H1 (cell line): ENCODE measurements at regions not wholly inside any gene's neighbourhood (a gene's known extent, or its start where the extent isn't known, plus 50 kb on each side); places are given as distances from the start of the nearest gene placed in this dataset.

Experiments
- CTCF ChIA-PET: fragments of 300-600 bp; sonication (Branson Sonifier 250); formaldehyde crosslinking; loops from one replicate; lab custom pipeline; 2021; ENCODE audit not compliant: partially characterized antibody; lab: Charles Lee
- POLR2A ChIA-PET: fragments of 300-600 bp; sonication (Branson Sonifier 250); formaldehyde crosslinking; loops from one replicate; lab custom pipeline; 2021; ENCODE audit warnings: inconsistent platforms; ENCODE audit not compliant: partially characterized antibody; lab: Charles Lee
- DNase-seq, 2 experiments: peaks; one replicate each; pipeline versions ENCODE4 v3.0.0 to v3.0.0-alpha.2; 2010 to 2022; ENCODE audit warnings: low spot score in 2 of 2, low read depth in 1 of 2, mixed read lengths in 1 of 2
- FAIRE-seq: peaks from 2 replicates; lab custom pipeline; 2011; peaks lifted over from hg19 to GRCh38; lab: Jason Lieb, UNC
- H2AFZ ChIP-seq: 2 replicates; pipeline ENCODE4 v1.8.1; 2012; ENCODE audit warnings: low read length, inconsistent platforms
- H2AK5ac ChIP-seq: 2 replicates; pipeline ENCODE4 v1.6.1; 2013; ENCODE audit warnings: low read depth, low read length
- H2BK120ac ChIP-seq: replicated peaks from 2 replicates; pipeline ENCODE3; 2013; ENCODE audit warnings: low read depth, low read length, inconsistent platforms
- H2BK12ac ChIP-seq: 2 replicates; pipeline ENCODE4 v1.6.1; 2013; ENCODE audit warnings: low read depth, low read length
- H2BK15ac ChIP-seq: 2 replicates; pipeline ENCODE4 v1.6.1; 2013; ENCODE audit warnings: low read length
- H2BK20ac ChIP-seq: 2 replicates; pipeline ENCODE4 v1.6.1; 2013; ENCODE audit warnings: low read length
- H2BK5ac ChIP-seq: 2 replicates; pipeline ENCODE4 v1.6.1; 2013; ENCODE audit warnings: low read depth, low read length
- H3K14ac ChIP-seq: 2 replicates; pipeline ENCODE4 v1.6.1; 2013; ENCODE audit warnings: inconsistent platforms; ENCODE audit not compliant: insufficient read length
- H3K18ac ChIP-seq: 2 replicates; pipeline ENCODE4 v1.6.1; 2013; ENCODE audit warnings: low read length; ENCODE audit errors: extremely low read depth
- H3K23ac ChIP-seq: 2 replicates; pipeline ENCODE4 v1.6.1; 2013; ENCODE audit warnings: inconsistent platforms; ENCODE audit not compliant: insufficient read length
- H3K23me2 ChIP-seq: 2 replicates; pipeline ENCODE4 v1.6.1; 2013; ENCODE audit warnings: low read depth, low read length
- H3K27ac ChIP-seq: 2 replicates; pipeline ENCODE4 v1.6.1; 2011; ENCODE audit warnings: low read depth, low read length, inconsistent platforms
- H3K27me3 ChIP-seq, 4 experiments: replicated peaks in 1 of 4; 1 replicate in 1 of 4; 2 replicates in 3 of 4; pipeline versions ENCODE4 v1.6.1 to v1.8.1; 2011 to 2013; ENCODE audit warnings: low read length in 3 of 4, mild to moderate bottlenecking in 3 of 4, inconsistent platforms in 2 of 4, mixed read lengths in 2 of 4, moderate library complexity in 1 of 4; ENCODE audit not compliant: control insufficient read depth in 3 of 4, insufficient read depth in 3 of 4; ENCODE audit errors: extremely low read depth in 1 of 4
- H3K36me3 ChIP-seq, 4 experiments: 2 replicates each; pipeline versions ENCODE4 v1.6.1 to v1.8.1; 2011 to 2013; ENCODE audit warnings: mild to moderate bottlenecking in 4 of 4, low read length in 3 of 4, moderate library complexity in 2 of 4, control low read depth in 1 of 4, inconsistent platforms in 1 of 4; ENCODE audit not compliant: insufficient read depth in 4 of 4, control insufficient read depth in 2 of 4
- H3K4ac ChIP-seq: replicated peaks from 2 replicates; pipeline ENCODE3; 2013; ENCODE audit warnings: low read length, low read depth, mixed read lengths, inconsistent platforms; ENCODE audit not compliant: insufficient read length
- H3K4me1 ChIP-seq, 4 experiments: replicated peaks in 1 of 4; 1 replicate in 1 of 4; 2 replicates in 3 of 4; pipeline versions ENCODE4 v1.6.1 to v1.8.1; 2011 to 2013; ENCODE audit warnings: low read length in 3 of 4, inconsistent platforms in 2 of 4, mixed read lengths in 1 of 4; ENCODE audit not compliant: insufficient read depth in 4 of 4, control insufficient read depth in 3 of 4
- H3K4me2 ChIP-seq, 2 experiments: 2 replicates each; pipeline versions ENCODE4 v1.6.1 to v1.8.1; 2011 to 2013; ENCODE audit warnings: low read depth in 2 of 2, low read length in 2 of 2, control low read depth in 1 of 2, inconsistent platforms in 1 of 2, mild to moderate bottlenecking in 1 of 2; ENCODE audit not compliant: insufficient read depth in 1 of 2
- H3K4me3 ChIP-seq, 4 experiments: fragments of 200-600, 300-600 bp in 1 of 4; sonication (generic), shearing (Covaris generic), sonication (Bioruptor Twin) in 1 of 4; 2 replicates each; pipeline versions ENCODE4 v1.5.1 to v1.8.1; 2011 to 2016; ENCODE audit warnings: low read length in 4 of 4, low read depth in 3 of 4, control low read depth in 2 of 4, inconsistent platforms in 2 of 4, mild to moderate bottlenecking in 2 of 4, mixed read lengths in 1 of 4, moderate library complexity in 1 of 4; ENCODE audit not compliant: insufficient read depth in 2 of 4; ENCODE audit errors: extremely low read depth in 1 of 4
- H3K56ac ChIP-seq: replicated peaks from 2 replicates; pipeline ENCODE3; 2013; ENCODE audit warnings: low read depth, mild to moderate bottlenecking, mixed read lengths, low read length, inconsistent platforms; ENCODE audit not compliant: insufficient read length
- H3K79me1 ChIP-seq: 2 replicates; pipeline ENCODE4 v1.6.1; 2013; ENCODE audit warnings: low read depth, low read length, control low read depth
- H3K79me2 ChIP-seq, 2 experiments: 2 replicates each; pipeline versions ENCODE4 v1.6.1 to v1.8.1; 2012 to 2013; ENCODE audit warnings: low read length in 2 of 2, mild to moderate bottlenecking in 2 of 2, inconsistent platforms in 1 of 2; ENCODE audit not compliant: insufficient read depth in 2 of 2, control insufficient read depth in 1 of 2
- H3K9ac ChIP-seq, 4 experiments: replicated peaks in 1 of 4; 1 replicate in 1 of 4; 2 replicates in 3 of 4; pipeline versions ENCODE4 v1.6.1 to v1.8.1; 2011 to 2013; ENCODE audit warnings: low read depth in 3 of 4, low read length in 3 of 4, control low read depth in 2 of 4, mild to moderate bottlenecking in 2 of 4, moderate library complexity in 2 of 4, inconsistent platforms in 1 of 4; ENCODE audit errors: extremely low read depth in 1 of 4
- H3K9me3 ChIP-seq, 2 experiments: 2 replicates each; pipeline versions ENCODE4 v1.6.1 to v1.8.1; 2012 to 2013; ENCODE audit warnings: mild to moderate bottlenecking in 2 of 2, moderate library complexity in 2 of 2, control low read depth in 1 of 2, inconsistent platforms in 1 of 2, low read depth in 1 of 2, low read length in 1 of 2, mixed read lengths in 1 of 2; ENCODE audit not compliant: insufficient read depth in 2 of 2
- H4K20me1 ChIP-seq, 2 experiments: replicated peaks in 1 of 2; 2 replicates each; pipeline versions ENCODE3 to v1.8.1; 2011 to 2013; ENCODE audit warnings: inconsistent platforms in 2 of 2, low read length in 2 of 2, mild to moderate bottlenecking in 1 of 2; ENCODE audit not compliant: insufficient read depth in 2 of 2, control insufficient read depth in 1 of 2
- H4K5ac ChIP-seq: 2 replicates; pipeline ENCODE4 v1.6.1; 2013; ENCODE audit warnings: low read length, low read depth, mixed read lengths, inconsistent platforms; ENCODE audit not compliant: insufficient read length
- H4K8ac ChIP-seq: 2 replicates; pipeline ENCODE4 v1.8.0; 2013; ENCODE audit warnings: mild to moderate bottlenecking, moderate library complexity, low read length, inconsistent platforms; ENCODE audit not compliant: insufficient read depth; ENCODE audit errors: extremely low read depth
- H4K91ac ChIP-seq: replicated peaks from 2 replicates; pipeline ENCODE3; 2013; ENCODE audit warnings: low read length, mixed read lengths, inconsistent platforms; ENCODE audit not compliant: insufficient read length
- BACH1 ChIP-seq: IDR thresholded peaks from 2 replicates; pipeline ENCODE4 v1.6.1; 2012; ENCODE audit warnings: low read length, improper control_type of control experiment
- CEBPB ChIP-seq: IDR thresholded peaks from 2 replicates; pipeline ENCODE4 v1.6.1; 2012; ENCODE audit warnings: low read depth, low read length
- CHD1 ChIP-seq: IDR thresholded peaks from 2 replicates; pipeline ENCODE4 v1.6.1; 2012; ENCODE audit warnings: low read depth, low read length, improper control_type of control experiment
- EP300 ChIP-seq, 2 experiments: IDR thresholded peaks; 1 replicate in 1 of 2; 2 replicates in 1 of 2; pipeline ENCODE4 v1.6.1; 2011 to 2012; ENCODE audit warnings: low read depth in 2 of 2, low read length in 2 of 2, mild to moderate bottlenecking in 2 of 2, borderline replicate concordance in 1 of 2, inconsistent platforms in 1 of 2, moderate library complexity in 1 of 2
- HDAC2 ChIP-seq, 2 experiments: fragments of 300-600 bp in 1 of 2; sonication (generic) in 1 of 2; IDR thresholded peaks; 2 replicates each; pipeline ENCODE4 v1.6.1; 2011 to 2012; ENCODE audit warnings: low read depth in 2 of 2, low read length in 2 of 2, mild to moderate bottlenecking in 2 of 2, moderate library complexity in 2 of 2, borderline replicate concordance in 1 of 2, inconsistent platforms in 1 of 2
- JUN ChIP-seq: IDR thresholded peaks from 2 replicates; pipeline ENCODE4 v1.6.1; 2011; ENCODE audit warnings: low read depth, mild to moderate bottlenecking, improper control_type of control experiment, low read length
- JUND ChIP-seq: IDR thresholded peaks from 2 replicates; pipeline ENCODE4 v1.6.1; 2011; ENCODE audit warnings: mild to moderate bottlenecking, improper control_type of control experiment, low read length
- KDM1A ChIP-seq: fragments of 200-600, 300-600 bp; sonication (generic); IDR thresholded peaks from 2 replicates; pipeline ENCODE4 v1.7.1; 2016; ENCODE audit warnings: mild to moderate bottlenecking, low read length, borderline replicate concordance
- MAFK ChIP-seq: IDR thresholded peaks from 2 replicates; pipeline ENCODE4 v1.6.1; 2012; ENCODE audit warnings: low read depth, mild to moderate bottlenecking, improper control_type of control experiment, low read length
- WGBS, 2 experiments: shearing (Covaris generic) in 1 of 2; methylation state at CpG; one replicate each; pipeline versions ENCODE4 v1.1.6 to v1.1.7; 2013 to 2015; ENCODE audit warnings: low lambda C conversion rate in 2 of 2, mixed read lengths in 2 of 2, inconsistent platforms in 1 of 2, low coverage in 1 of 2, missing lambda C conversion rate in 1 of 2; ENCODE audit not compliant: insufficient replicate concordance in 2 of 2, insufficient coverage in 1 of 2, insufficient read length in 1 of 2; ENCODE audit errors: extremely low coverage in 1 of 2, missing lambda C conversion rate in 1 of 2; 5-methylcytosine and 5-hydroxymethylcytosine counted together
- TF ChIP-seq, protein P1 (sequence below): IDR thresholded peaks from 2 replicates; pipeline ENCODE4 v1.6.1; 2012; ENCODE audit warnings: inconsistent platforms
- TF ChIP-seq, protein P2 (sequence below): IDR thresholded peaks from 2 replicates; pipeline ENCODE4 v1.6.1; 2012; ENCODE audit warnings: inconsistent platforms

DNA sequence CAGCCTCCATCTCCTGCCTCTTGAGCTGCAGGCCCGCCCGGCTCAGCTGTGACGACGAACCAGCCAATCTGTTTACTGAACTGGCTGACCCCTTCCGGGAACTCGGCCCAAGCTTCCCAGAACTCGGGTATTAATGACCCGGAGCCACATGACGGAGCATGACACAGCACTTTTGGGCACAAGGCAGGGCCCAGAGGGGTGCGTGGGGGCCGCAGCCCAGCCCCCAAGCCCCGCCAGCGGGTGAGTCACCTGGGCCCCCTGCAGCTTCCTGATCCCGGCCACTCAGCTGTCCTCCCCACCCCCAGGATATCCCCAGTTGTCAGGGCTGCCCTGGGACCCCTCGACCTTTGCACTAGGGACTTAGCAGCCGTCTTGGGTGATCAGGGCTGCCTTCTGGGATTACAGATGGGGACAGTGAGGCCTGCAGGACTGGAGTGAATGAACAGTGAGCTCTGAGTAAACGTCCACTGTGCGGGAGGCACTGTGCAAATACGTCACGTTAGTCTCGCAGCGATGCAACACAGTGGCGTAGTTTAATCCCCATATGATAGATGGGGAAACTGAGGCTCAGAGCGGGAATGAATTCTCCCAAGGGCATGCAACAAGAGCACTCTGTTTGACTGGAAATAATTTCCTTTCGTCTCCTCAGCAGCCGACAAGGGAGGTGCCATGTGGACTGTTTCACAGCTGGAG, 102.1 kb downstream of the CEBPB start:
- Histone ChIP-seq H2AK5ac (no peak overlapping the region; the same call in 1 of the 2 replicates), H2BK12ac (peak overlapping the region; percentile 55; the same call in 1 of the 2 replicates), H3K4ac (peak overlapping the region; percentile 71), H3K4me2 (no peak overlapping the region), H3K79me1 (no peaks in the 10 kb centered on the region), H2BK15ac (peak overlapping the region; percentile 14; the same call in 1 of the 2 replicates), H3K23ac (no peak overlapping the region), H3K36me3 (no peaks in the 10 kb centered on the region), H2BK20ac (peak overlapping the region; percentile 68; the same call in 1 of the 2 replicates), H3K56ac (no peak overlapping the region), H3K18ac (no peak overlapping the region), H2AFZ (no peak overlapping the region; the same call in 1 of the 2 replicates), H3K23me2 (no peaks in the 10 kb centered on the region), H3K9ac (no peak overlapping the region), H3K14ac (no peak overlapping the region), H3K9me3 (no peaks in the 10 kb centered on the region), H3K4me1 (peaks cover 0 to 4% (median 0%) of the 10 kb centered on the region in 4 experiments; a peak in 4 of 7 replicates), H3K27me3 (no peaks in the 10 kb centered on the region), H2BK120ac (peak overlapping the region; percentile 85), H4K8ac (peak overlapping the region; percentile 28), H2BK5ac (peak overlapping the region; percentile 8; the same call in 1 of the 2 replicates), H3K27ac (no peak overlapping the region), H3K4me3 (no peak overlapping the region), H3K79me2 (no peaks in the 10 kb centered on the region), H4K5ac (peak overlapping the region; percentile 18), H4K91ac (peak overlapping the region; percentile 90), H4K20me1 (no peaks in the 10 kb centered on the region)
- ChIA-PET POLR2A (interaction anchor here (0.8 to 1.7 kb wide), 2 partner anchors 9 to 101 kb away, joined by 3 to 10 read pairs; partner anchors contain the start of gene CEBPB), CTCF (interaction anchor here (1.1 to 7.0 kb wide), 4 partner anchors 10 to 171 kb away, joined by 3 to 61 read pairs (median 4); no protein-coding TSS in a partner anchor)
- 75% methylated on average over 26 of the region's 26 CpGs; no CpG with 5 or more reads in 1 of the 2 experiments for WGBS, 2 experiments
- DNase-seq (no peak), FAIRE-seq (no peak)
- TF ChIP-seq CEBPB (no peak), EP300 (IDR thresholded peaks at IDR 0.05; ENCODE audit: borderline replicate concordance in 1 of 2, low read depth in 2 of 2, low read length in 2 of 2) (no peak), MAFK (peak; percentile 90), HDAC2 (IDR thresholded peaks at IDR 0.05; ENCODE audit: borderline replicate concordance in 1 of 2, low read depth in 2 of 2, low read length in 2 of 2) (0 out of 4 replicates have a peak, but pooled peaks of 1 of the 2 experiments have one; percentile 1), CHD1 (no peak), JUN (peak; percentile 15; the same call in 1 of the 2 replicates), JUND (peak; percentile 80), BACH1 (peak; percentile 97), KDM1A (peak; percentile 38; the same call in 1 of the 2 replicates)
- TF ChIP-seq, protein P1, sequence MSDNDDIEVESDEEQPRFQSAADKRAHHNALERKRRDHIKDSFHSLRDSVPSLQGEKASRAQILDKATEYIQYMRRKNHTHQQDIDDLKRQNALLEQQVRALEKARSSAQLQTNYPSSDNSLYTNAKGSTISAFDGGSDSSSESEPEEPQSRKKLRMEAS = peak; percentile 45; the same call in 1 of the 2 replicates
- TF ChIP-seq, protein P2, sequence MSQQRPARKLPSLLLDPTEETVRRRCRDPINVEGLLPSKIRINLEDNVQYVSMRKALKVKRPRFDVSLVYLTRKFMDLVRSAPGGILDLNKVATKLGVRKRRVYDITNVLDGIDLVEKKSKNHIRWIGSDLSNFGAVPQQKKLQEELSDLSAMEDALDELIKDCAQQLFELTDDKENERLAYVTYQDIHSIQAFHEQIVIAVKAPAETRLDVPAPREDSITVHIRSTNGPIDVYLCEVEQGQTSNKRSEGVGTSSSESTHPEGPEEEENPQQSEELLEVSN = peak; percentile 36; the same call in 1 of the 2 replicates
